Trophoblast cell (in vitro differentiated cells and primary cell): ENCODE measurements at regions not wholly inside any gene's neighbourhood (a gene's known extent, or its start where the extent isn't known, plus 50 kb on each side); places are given as distances from the start of the nearest gene placed in this dataset.

ENCODE experiments used
- DNase-seq, 2 donors: peaks; one replicate each; pipeline ENCODE4 v3.0.0-alpha.2; 2016
- H2AFZ ChIP-seq: 2 replicates; pipeline ENCODE4 v1.6.1; 2013; ENCODE audit warnings: low read length, moderate library complexity, mild to moderate bottlenecking; ENCODE audit not compliant: insufficient read depth, poor library complexity
- H2AK5ac ChIP-seq: 2 replicates; pipeline ENCODE4 v1.6.1; 2013; ENCODE audit warnings: mild to moderate bottlenecking, low read length
- H2BK120ac ChIP-seq: 2 replicates; pipeline ENCODE4 v1.6.1; 2013; ENCODE audit warnings: low read length, mild to moderate bottlenecking, moderate library complexity; ENCODE audit not compliant: insufficient read depth, poor library complexity
- H2BK12ac ChIP-seq: 2 replicates; pipeline ENCODE4 v1.6.1; 2013; ENCODE audit warnings: mild to moderate bottlenecking, low read length, moderate library complexity
- H2BK5ac ChIP-seq: 2 replicates; pipeline ENCODE4 v1.6.1; 2013; ENCODE audit warnings: low read length, low read depth, moderate library complexity, mild to moderate bottlenecking; ENCODE audit not compliant: poor library complexity
- H3K14ac ChIP-seq: 2 replicates; pipeline ENCODE4 v1.6.1; 2013; ENCODE audit warnings: mild to moderate bottlenecking, low read length
- H3K18ac ChIP-seq: 2 replicates; pipeline ENCODE4 v1.6.1; 2013; ENCODE audit warnings: mild to moderate bottlenecking, low read length
- H3K23ac ChIP-seq: 2 replicates; pipeline ENCODE4 v1.6.1; 2013; ENCODE audit warnings: low read length
- H3K27ac ChIP-seq: 2 replicates; pipeline ENCODE4 v1.5.1; 2013; ENCODE audit warnings: low read depth, mild to moderate bottlenecking, inconsistent platforms, low read length, moderate library complexity
- H3K27me3 ChIP-seq: 2 replicates; pipeline ENCODE4 v1.6.1; 2013; ENCODE audit warnings: inconsistent platforms, mild to moderate bottlenecking, low read length, moderate library complexity; ENCODE audit not compliant: insufficient read depth
- H3K36me3 ChIP-seq, 2 experiments: 1 replicate in 1 of 2; 2 replicates in 1 of 2; pipeline ENCODE4 v1.6.1; 2013; ENCODE audit warnings: low read length in 2 of 2, mild to moderate bottlenecking in 2 of 2, moderate library complexity in 1 of 2; ENCODE audit not compliant: insufficient read depth in 2 of 2, control insufficient read depth in 1 of 2
- H3K4ac ChIP-seq: 2 replicates; pipeline ENCODE4 v1.6.1; 2013; ENCODE audit warnings: low read depth, mild to moderate bottlenecking, low read length, moderate library complexity
- H3K4me1 ChIP-seq, 2 experiments: 1 replicate in 1 of 2; 2 replicates in 1 of 2; pipeline ENCODE4 v1.6.1; 2013; ENCODE audit warnings: low read length in 2 of 2, mild to moderate bottlenecking in 2 of 2, moderate library complexity in 1 of 2; ENCODE audit not compliant: insufficient read depth in 2 of 2, control insufficient read depth in 1 of 2
- H3K4me2 ChIP-seq: 2 replicates; pipeline ENCODE4 v1.6.1; 2013; ENCODE audit warnings: inconsistent platforms, mild to moderate bottlenecking, low read length, moderate library complexity
- H3K4me3 ChIP-seq: 2 replicates; pipeline ENCODE4 v1.5.1; 2013; ENCODE audit warnings: mild to moderate bottlenecking, low read depth, low read length, inconsistent platforms
- H3K79me1 ChIP-seq: one replicate; pipeline ENCODE4 v1.6.1; 2013; ENCODE audit warnings: low read length
- H3K79me2 ChIP-seq: 2 replicates; pipeline ENCODE4 v1.6.1; 2013; ENCODE audit warnings: low read length, mild to moderate bottlenecking; ENCODE audit not compliant: control insufficient read depth, insufficient read depth, poor library complexity
- H3K9ac ChIP-seq: 2 replicates; pipeline ENCODE4 v1.6.1; 2013; ENCODE audit warnings: mild to moderate bottlenecking, low read length
- H3K9me3 ChIP-seq: 2 replicates; pipeline ENCODE4 v1.6.1; 2013; ENCODE audit warnings: low read depth, mild to moderate bottlenecking, control low read depth, inconsistent platforms, low read length; ENCODE audit not compliant: insufficient read depth
- H4K12ac ChIP-seq: 2 replicates; pipeline ENCODE4 v1.6.1; 2013; ENCODE audit warnings: low read depth, mild to moderate bottlenecking, low read length, moderate library complexity
- H4K8ac ChIP-seq: 2 replicates; pipeline ENCODE4 v1.6.1; 2013; ENCODE audit warnings: low read depth, mild to moderate bottlenecking, low read length, moderate library complexity
- H4K91ac ChIP-seq: one replicate; pipeline ENCODE4 v1.6.1; 2013; ENCODE audit warnings: low read depth, mild to moderate bottlenecking, low read length, moderate library complexity
- WGBS: extraction: QIAGEN DNeasy Blood & Tissue Kit; methylation state at CpG from one replicate; pipeline ENCODE4 v1.1.7; 2013; ENCODE audit warnings: missing lambda C conversion rate; ENCODE audit not compliant: insufficient read length, insufficient coverage; ENCODE audit errors: extremely low coverage; 5-methylcytosine and 5-hydroxymethylcytosine counted together

GRCh38 chr9:14960881-14961280 lies 50.7 kb upstream of the FREM1 start:
- no CpG with 5 or more reads among the region's 4 CpGs for WGBS

More at GRCh38 chr9:14960881-14961280, 50.7 kb upstream of the FREM1 start:
- H3K4me2 ChIP-seq, result no peak overlapping the region
- H3K14ac ChIP-seq, result no peak overlapping the region
- no peaks in the 10 kb centered on the region for H3K27me3 ChIP-seq
- no peaks in the 10 kb centered on the region for H3K36me3 ChIP-seq
- no peak overlapping the region for H3K27ac ChIP-seq
- no peak overlapping the region for H3K4ac ChIP-seq
- H2BK120ac ChIP-seq, result no peak overlapping the region
- H3K4me3 ChIP-seq, result no peak overlapping the region
- no peaks in the 10 kb centered on the region for H3K79me2 ChIP-seq
- H2BK5ac ChIP-seq, result no peak overlapping the region
- H4K91ac ChIP-seq, result no peak overlapping the region
- no peak overlapping the region for H2BK12ac ChIP-seq
- no peak overlapping the region for H2AK5ac ChIP-seq
- H3K23ac ChIP-seq, result no peak overlapping the region
- H3K4me1 ChIP-seq, result no peaks in the 10 kb centered on the region
- no peak overlapping the region for H3K18ac ChIP-seq
- H4K12ac ChIP-seq, result no peak overlapping the region
- H3K9ac ChIP-seq, result no peak overlapping the region
- H3K79me1 ChIP-seq, result no peaks in the 10 kb centered on the region
- no peaks in the 10 kb centered on the region for H3K9me3 ChIP-seq
- no peak overlapping the region for H2AFZ ChIP-seq
- no peak overlapping the region for H4K8ac ChIP-seq
- peak; percentile 80 to 91 for DNase-seq
